NCI-H1105 (cell line): ENCODE measurements at regions not wholly inside any gene's neighbourhood (a gene's known extent, or its start where the extent isn't known, plus 50 kb on each side); places are given as distances from the start of the nearest gene placed in this dataset.

Experiments used
- DNase-seq: peaks from one replicate; lab custom pipeline; 2025; lab: John Stamatoyannopoulos, UW

DNA sequence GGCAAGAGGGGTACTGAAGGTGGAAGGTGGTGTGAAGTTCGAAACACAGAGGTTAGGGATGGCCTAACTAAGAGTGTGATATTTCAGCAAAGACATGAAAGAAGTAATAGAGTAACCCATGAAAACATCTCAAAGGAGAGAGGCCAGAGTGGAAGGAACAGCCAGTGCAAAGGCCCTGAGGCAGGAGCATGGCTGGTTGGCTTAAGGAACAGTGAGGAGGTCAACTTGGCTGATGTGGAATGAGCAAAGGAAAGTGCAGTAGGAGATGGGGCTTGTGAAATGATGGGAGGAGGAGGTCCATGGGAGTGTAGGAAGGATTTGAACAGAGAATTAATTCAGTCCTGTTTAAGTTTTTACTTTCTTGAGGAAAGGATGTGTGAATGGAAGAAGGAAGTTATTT lies 178.3 kb upstream of the ZNF608 start:
- no peak for DNase-seq

DNA sequence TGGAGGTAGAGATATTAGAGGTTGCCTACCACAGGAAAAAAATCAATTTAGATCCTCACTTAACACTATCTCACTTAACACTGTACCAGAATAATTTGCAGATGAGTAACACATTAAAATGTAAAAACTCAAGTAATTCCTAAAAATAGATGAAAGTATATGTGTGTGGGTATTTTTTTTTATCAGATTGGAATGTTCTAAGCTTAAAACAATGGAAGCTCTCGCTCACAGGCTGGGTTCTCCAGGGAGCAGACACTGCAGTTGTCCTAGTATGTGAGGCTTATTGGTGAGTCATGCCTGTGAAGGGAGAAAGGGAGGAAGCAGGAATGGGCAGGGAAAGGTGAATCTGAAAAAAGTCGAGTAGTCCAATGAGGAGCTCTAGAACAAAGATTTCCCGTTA lies 181.3 kb upstream of the ZNF608 start:
- DNase-seq: no peak

GRCh38 chr5:124929000-124929399 lies 182.6 kb upstream of the ZNF608 start:
- DNase-seq: no peak

- no peak for DNase-seq
Observed at GRCh38 chr5:124932791-124933600, 186.6 kb upstream of the ZNF608 start.

GRCh38 chr5:124935065-124935464 lies 188.6 kb upstream of the ZNF608 start:
- DNase-seq: no peak

DNA sequence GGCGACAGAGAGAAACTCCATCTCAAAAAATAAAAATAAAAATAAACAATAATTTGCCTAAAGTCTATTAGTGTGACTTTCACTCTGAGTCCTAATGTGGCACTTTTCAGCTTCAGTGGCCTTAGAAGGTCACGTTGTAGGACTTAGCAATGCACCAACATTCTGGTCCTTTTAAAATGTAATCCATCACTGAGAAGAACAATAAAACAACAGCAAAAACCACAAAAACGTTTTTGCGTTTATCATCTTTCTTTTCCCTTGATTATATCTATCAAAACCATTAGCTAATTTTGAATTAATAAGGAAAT lies 190.1 kb upstream of the ZNF608 start:
- DNase-seq: no peak

DNA sequence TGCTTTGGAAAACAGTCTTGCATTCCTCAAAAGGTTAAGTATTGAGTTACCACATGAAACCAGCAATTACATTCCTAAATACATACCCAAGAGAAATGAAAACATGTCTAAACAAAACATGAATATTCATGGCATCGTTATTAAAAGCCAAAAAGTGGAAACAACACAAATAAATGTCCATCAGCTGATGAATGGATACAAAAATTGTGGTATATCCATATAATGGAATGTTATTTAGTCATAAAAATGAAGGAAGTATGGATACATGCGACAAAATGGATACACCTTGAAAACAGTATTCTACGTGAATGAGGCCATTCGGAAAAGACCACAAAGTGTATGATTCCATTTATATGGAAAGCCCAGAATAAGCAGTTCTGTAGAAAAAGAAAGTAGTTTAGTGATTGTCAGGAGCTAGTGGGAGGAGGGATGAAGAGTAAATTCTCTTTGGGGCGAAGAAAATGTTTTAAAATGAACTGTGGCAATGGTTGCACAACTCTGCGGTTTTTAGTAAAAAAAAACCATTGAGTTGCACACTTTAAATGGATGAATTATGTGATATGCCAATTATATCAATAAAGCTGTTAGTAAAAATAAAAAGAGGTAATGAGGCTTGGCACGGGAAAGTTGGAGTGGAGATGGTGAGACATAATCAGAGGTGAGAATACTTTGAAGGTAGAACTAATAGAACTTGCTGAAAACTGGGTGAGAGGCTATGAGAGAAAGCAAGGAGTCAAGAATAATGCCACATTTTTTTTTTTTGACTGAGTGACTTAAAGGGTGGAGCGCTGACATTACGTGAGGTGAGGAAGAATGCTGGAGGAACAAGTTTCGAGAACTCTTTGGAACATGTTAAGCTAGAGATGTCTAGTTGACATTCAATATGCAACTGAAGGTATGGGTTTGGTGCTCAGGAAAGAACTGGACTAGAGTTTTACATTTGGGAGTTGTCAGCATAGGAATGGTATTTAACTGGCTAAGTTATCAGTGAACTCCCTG lies 194.9 kb upstream of the ZNF608 start:
- no peak for DNase-seq

DNA sequence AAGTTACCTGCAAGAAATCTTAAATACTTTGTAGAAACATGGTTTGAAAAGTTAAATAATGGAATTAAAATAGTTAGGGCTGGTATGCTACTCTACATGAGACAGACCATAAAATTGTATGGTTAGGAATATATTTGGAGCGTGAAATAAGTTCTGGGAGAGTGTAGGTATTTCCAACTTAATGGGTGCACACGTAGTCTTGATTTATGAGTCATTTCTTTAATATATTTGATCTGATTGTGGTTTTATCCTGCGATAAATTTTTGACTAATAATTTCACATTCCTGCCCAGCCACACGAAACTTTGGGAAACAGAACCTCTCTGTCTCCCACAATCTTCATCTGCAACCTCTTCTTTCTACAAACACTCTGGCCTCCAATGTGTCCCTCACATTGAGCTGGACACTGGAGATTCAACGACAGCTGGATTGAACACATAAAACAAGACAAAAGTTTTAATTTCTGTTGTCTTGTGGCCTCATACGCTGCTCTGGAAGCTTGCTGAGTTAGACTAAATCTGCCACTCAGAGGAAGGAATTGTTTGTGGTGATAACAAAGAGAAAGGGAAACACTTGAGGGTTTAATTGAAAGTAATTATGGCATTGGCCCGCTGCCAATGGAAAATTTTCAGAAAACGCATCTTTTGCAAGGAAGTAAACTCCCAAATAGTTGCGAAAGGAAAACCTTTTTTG lies 201.8 kb upstream of the ZNF608 start:
- peak; percentile 29 for DNase-seq

DNA sequence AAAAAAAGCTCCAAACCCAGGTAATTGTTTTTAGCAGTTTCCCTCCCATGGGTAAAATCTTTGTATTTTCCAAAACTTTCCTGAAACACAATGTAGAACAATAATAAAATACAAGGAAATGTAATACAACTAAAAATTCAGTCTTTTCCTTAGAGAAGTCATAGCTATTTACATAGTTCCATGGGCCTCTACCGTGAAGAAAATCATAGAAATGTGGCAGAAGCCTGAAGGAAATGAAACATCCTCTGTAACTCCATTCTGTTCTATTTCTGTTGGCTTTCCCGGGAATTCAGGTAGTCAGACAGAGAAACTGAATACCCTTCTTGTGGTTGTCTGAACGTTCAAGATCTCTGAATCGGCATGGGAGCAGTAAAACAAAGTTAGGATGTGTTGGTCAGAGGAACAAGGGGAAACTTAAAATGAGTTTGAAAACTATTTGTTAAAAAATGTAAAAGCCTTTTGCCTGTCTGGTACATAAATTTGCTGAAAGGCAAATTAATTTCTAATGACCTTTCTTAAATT lies 202.4 kb upstream of the ZNF608 start:
- DNase-seq: no peak

DNA sequence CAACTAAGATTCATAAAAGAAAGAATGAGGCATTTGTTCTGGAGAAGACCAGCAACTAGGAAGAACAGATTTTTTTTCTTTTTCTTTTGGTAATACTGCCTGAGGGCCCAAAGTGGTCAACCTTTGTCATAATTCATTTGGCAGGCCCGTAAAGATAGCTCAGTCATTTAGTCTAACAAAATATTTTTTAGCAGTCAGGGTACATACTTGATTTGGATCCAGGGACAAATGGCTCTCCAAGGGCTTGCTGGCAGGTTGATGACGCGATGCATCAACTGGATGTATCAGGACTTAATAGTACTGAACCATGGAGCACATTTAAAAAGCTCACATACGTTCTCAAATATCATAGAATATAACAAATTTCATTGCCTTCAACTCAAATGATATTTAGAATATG lies 203.4 kb upstream of the ZNF608 start:
- no peak for DNase-seq

GRCh38 chr5:124951105-124951504 lies 204.7 kb upstream of the ZNF608 start:
- no peak for DNase-seq

DNA sequence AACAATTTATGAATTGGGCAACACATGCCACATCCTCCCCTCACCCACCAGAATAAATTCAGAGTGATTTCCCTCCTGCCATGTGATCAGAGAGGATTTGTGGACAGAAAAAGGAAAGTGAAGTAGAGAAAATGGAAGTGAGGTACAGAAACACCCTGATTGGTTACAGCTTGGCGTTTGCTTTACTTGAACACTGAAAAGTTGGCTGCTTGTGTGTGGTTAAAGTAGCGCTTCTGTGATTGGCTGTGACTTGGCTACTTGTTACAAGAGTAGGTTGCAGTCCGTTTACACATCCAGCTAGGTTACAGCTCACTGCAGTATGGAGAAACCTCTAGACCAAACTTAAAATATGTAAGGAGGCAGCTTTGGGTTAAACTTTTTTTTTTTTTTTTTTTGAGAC lies 205.2 kb upstream of the ZNF608 start:
- DNase-seq: no peak

GRCh38 chr5:124952079-124952478 lies 205.6 kb upstream of the ZNF608 start:
- DNase-seq: no peak

DNA sequence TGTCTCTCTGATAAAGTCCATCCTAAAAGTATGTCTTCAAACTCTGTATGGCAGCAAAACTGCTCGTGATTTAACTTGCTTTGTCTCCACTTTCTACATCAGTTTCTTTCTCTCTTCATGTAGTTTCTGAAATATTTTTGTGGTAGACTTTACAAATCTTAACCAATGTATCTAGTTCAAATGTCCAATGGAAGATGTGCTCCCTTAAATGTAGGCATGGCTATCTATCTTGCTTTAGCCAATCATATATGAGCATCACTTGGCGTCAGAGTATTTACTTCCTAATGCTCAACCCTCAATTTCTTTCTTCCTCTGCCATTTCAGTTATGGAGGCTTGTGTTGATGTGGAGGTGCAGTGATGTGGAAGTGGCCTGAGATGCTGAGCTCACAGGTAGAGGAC lies 206.1 kb upstream of the ZNF608 start:
- DNase-seq: no peak

- no peak for DNase-seq
Observed at GRCh38 chr5:124954784-124955183, 208.3 kb upstream of the ZNF608 start.

DNA sequence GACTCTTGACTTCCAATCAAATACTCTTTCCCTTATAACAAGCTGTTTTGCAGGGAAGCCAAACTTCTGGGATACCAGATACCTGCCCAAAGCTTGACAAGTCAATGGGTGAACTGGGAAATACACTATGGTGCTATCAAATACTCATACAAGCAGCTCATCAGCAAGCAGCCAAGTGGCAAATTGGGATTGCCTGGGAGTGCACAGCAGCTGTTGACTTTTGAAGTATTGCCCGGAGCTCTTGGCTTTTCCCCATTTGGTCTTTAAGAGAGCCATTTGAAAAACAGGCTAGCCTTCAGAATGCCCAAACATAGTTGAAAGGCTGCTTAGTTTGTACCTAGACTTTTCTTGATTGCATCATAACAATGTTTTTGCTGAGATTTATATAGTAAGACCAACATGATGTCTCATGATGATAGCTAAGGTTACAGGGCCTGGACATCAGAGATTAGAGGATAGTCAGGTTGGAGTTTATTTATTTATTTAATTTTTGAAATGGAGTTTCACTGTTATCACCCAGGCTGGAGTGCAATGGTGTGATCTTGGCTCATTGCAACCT lies 210.1 kb upstream of the ZNF608 start:
- no peak for DNase-seq

GRCh38 chr5:124957063-124957462 lies 210.6 kb upstream of the ZNF608 start:
- no peak for DNase-seq

- DNase-seq: no peak
Observed at GRCh38 chr5:124960266-124960665, 213.8 kb upstream of the ZNF608 start.

GRCh38 chr5:124961521-124961920 lies 215.1 kb upstream of the ZNF608 start:
- no peak for DNase-seq

DNA sequence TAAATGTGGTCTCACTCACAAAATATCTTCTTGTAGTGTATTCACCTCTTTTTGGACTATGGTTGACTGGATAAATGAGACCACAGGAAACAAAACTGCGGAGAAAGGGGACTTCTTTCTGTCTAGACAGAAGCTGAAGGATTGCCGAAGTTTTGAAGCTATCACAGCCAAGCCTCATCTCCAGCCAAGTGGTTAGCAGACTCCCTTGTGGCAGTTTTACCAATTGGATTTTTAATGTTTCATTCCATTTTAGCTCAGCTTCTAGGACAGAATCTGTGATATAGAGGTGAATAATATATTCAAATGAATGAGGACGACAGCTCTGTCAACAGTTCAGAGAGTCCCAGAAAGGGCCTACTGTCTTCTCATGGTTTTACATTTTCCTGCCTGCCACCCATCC lies 215.7 kb upstream of the ZNF608 start:
- no peak for DNase-seq

- no peak for DNase-seq
Observed at GRCh38 chr5:124962735-124963134, 216.3 kb upstream of the ZNF608 start.
